Endodermal cell (in vitro differentiated cells): ENCODE measurements at regions not wholly inside any gene's neighbourhood (a gene's known extent, or its start where the extent isn't known, plus 50 kb on each side); places are given as distances from the start of the nearest gene placed in this dataset.
"Not testable (repeated sequence)": the region's sequence is repeated elsewhere in the genome, so short reads cannot be mapped to it uniquely, and the experiment has no call there.

Experiments
- DNase-seq: peaks from one replicate; pipeline ENCODE4 v3.0.0-alpha.2; 2017
- H3K27ac ChIP-seq: 2 replicates; pipeline ENCODE4 v1.5.1; 2013; ENCODE audit warnings: mild to moderate bottlenecking, low read depth, low read length, moderate library complexity
- H3K27me3 ChIP-seq: 2 replicates; pipeline ENCODE4 v1.6.1; 2013; ENCODE audit warnings: mild to moderate bottlenecking, low read length, moderate library complexity; ENCODE audit not compliant: insufficient read depth, control insufficient read depth, poor library complexity, severe bottlenecking
- H3K36me3 ChIP-seq: 2 replicates; pipeline ENCODE4 v1.7.0; 2013; ENCODE audit warnings: mild to moderate bottlenecking, low read length, moderate library complexity; ENCODE audit not compliant: control insufficient read depth, insufficient read depth
- H3K4me1 ChIP-seq: one replicate; pipeline ENCODE4 v1.7.0; 2013; ENCODE audit warnings: low read length; ENCODE audit not compliant: control insufficient read depth, insufficient read depth
- H3K4me3 ChIP-seq: 2 replicates; pipeline ENCODE4 v1.5.1; 2013; ENCODE audit warnings: mild to moderate bottlenecking, low read length, moderate library complexity
- H3K9ac ChIP-seq: 2 replicates; pipeline ENCODE4 v1.6.1; 2013; ENCODE audit warnings: mild to moderate bottlenecking, low read length, moderate library complexity; ENCODE audit not compliant: poor library complexity, severe bottlenecking; ENCODE audit errors: extremely low read depth
- H3K9me3 ChIP-seq: 2 replicates; pipeline ENCODE4 v1.6.1; 2013; ENCODE audit warnings: mild to moderate bottlenecking, low read length, moderate library complexity; ENCODE audit not compliant: control insufficient read depth
- H3K27ac Mint-ChIP-seq: 2 replicates; pipeline ENCODE4 v1.8.0; 2020; ENCODE audit warnings: mixed read lengths
- H3K27me3 Mint-ChIP-seq: 2 replicates; pipeline ENCODE4 v1.8.0; 2021; ENCODE audit warnings: mild to moderate bottlenecking, mixed read lengths; ENCODE audit not compliant: insufficient read depth
- H3K36me3 Mint-ChIP-seq: 2 replicates; pipeline ENCODE4 v1.8.0; 2020; ENCODE audit warnings: low read depth, mixed read lengths
- H3K4me1 Mint-ChIP-seq: 2 replicates; pipeline ENCODE4 v1.8.0; 2020; ENCODE audit warnings: mixed read lengths
- H3K4me3 Mint-ChIP-seq: 2 replicates; pipeline ENCODE4 v1.8.0; 2020; ENCODE audit warnings: mild to moderate bottlenecking, moderate library complexity, mixed read lengths
- H3K9me3 Mint-ChIP-seq: 2 replicates; pipeline ENCODE4 v1.8.0; 2020; ENCODE audit warnings: mild to moderate bottlenecking, mixed read lengths
- CTCF ChIP-seq: fragments of 200-600 bp; sonication (generic); conservative IDR thresholded peaks from 2 replicates; pipeline ENCODE4 v1.5.0; 2021; ENCODE audit warnings: antibody characterized with exemption, mild to moderate bottlenecking
- WGBS, 2 experiments: methylation state at CpG; one replicate each; pipeline versions ENCODE4 v1.1.5 to v1.1.7; 2013; ENCODE audit warnings: missing lambda C conversion rate in 2 of 2, mixed read lengths in 1 of 2; ENCODE audit not compliant: insufficient coverage in 1 of 2, insufficient read length in 1 of 2; 5-methylcytosine and 5-hydroxymethylcytosine counted together

DNA sequence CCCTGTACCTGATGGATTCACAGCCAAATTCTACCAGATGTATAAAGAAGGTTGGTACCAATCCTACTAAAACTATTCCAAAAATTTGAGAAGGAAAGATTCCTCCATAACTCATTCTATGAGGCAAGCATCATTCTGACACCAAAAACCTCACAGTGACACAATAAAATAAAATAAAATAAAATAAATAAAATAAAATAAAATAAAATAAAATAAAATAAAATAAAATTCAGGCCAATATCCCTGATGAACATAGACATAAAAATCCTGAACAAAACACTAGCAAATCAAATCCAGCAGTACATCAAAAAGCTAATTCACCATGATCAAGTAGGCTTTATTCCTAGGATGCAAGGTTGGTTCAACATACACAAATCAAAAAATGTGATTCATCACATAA is 108.1 kb downstream of the PROX1 start:
- not testable (repeated sequence) for H3K27me3 ChIP-seq, H3K4me1 ChIP-seq, H3K9me3 ChIP-seq, H3K36me3 Mint-ChIP-seq, H3K27ac ChIP-seq, H3K27ac Mint-ChIP-seq, H3K4me3 Mint-ChIP-seq, H3K9ac ChIP-seq, H3K4me1 Mint-ChIP-seq, H3K9me3 Mint-ChIP-seq, H3K36me3 ChIP-seq, DNase-seq, H3K27me3 Mint-ChIP-seq, H3K4me3 ChIP-seq

DNA sequence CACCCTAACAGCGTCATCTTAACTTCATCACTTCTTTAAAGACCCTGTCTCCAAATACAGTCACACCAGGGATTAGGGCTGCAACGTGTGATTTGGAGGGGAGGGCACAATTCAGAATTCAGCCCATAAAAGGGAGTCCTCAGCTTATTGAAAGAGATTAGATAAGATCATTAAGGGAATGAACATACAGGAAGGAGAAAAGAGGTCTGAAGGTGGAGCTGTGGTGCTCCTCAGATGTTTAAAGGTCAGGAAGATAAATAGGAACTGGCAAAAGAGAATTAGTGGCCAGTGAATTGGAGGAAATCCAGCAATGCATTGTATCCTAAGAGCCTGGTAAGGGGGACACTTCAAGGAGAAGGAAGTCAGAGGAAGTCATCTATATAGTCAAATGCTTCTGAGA is 113.5 kb downstream of the PROX1 start:
- Histone ChIP-seq H3K27ac (no peak overlapping the region), H3K4me3 (no peak overlapping the region), H3K27me3 (no peaks in the 10 kb centered on the region), H3K36me3 (no peaks in the 10 kb centered on the region), H3K4me1 (no peaks in the 10 kb centered on the region), H3K9ac (no peak overlapping the region), H3K9me3 (peaks cover 11% of the 10 kb centered on the region)
- H3K4me3 Mint-ChIP-seq, result no peak overlapping the region
- H3K27me3 Mint-ChIP-seq, result peaks cover 3% of the 10 kb centered on the region
- 75 to 80% methylated on average over 2 of the region's 2 CpGs for WGBS, 2 experiments
- H3K9me3 Mint-ChIP-seq, result peaks cover 4% of the 10 kb centered on the region
- H3K36me3 Mint-ChIP-seq, result no peaks in the 10 kb centered on the region
- H3K27ac Mint-ChIP-seq, result no peak overlapping the region
- peak; percentile 41 for TF ChIP-seq CTCF
- no peaks in the 10 kb centered on the region for H3K4me1 Mint-ChIP-seq
- no peak for DNase-seq

GRCh38 chr1:214101828-214102227 is 114.1 kb downstream of the PROX1 start:
- no peaks in the 10 kb centered on the region for H3K36me3 ChIP-seq
- Mint-ChIP-seq H3K27ac (no peak overlapping the region), H3K27me3 (peaks cover 2% of the 10 kb centered on the region), H3K4me1 (no peaks in the 10 kb centered on the region), H3K4me3 (no peak overlapping the region), H3K36me3 (no peaks in the 10 kb centered on the region), H3K9me3 (peaks cover 4% of the 10 kb centered on the region)
- no peak for DNase-seq
- no peaks in the 10 kb centered on the region for H3K27me3 ChIP-seq
- WGBS, 2 experiments, result 90 to 97% methylated on average over 3 of the region's 3 CpGs
- no peak overlapping the region for H3K27ac ChIP-seq
- peaks cover 11% of the 10 kb centered on the region for H3K9me3 ChIP-seq
- TF ChIP-seq CTCF, result no peak
- H3K4me3 ChIP-seq, result no peak overlapping the region
- H3K4me1 ChIP-seq, result no peaks in the 10 kb centered on the region
- H3K9ac ChIP-seq, result no peak overlapping the region

- peaks cover 4% of the 10 kb centered on the region for H3K9me3 Mint-ChIP-seq
- Histone ChIP-seq H3K9ac (no peak overlapping the region), H3K4me3 (no peak overlapping the region), H3K36me3 (no peaks in the 10 kb centered on the region), H3K4me1 (no peaks in the 10 kb centered on the region), H3K27me3 (no peaks in the 10 kb centered on the region), H3K27ac (no peak overlapping the region), H3K9me3 (peaks cover 11% of the 10 kb centered on the region)
- no peaks in the 10 kb centered on the region for H3K36me3 Mint-ChIP-seq
- H3K27ac Mint-ChIP-seq, result no peak overlapping the region
- DNase-seq, result no peak
- no peak overlapping the region for H3K4me3 Mint-ChIP-seq
- peaks cover 4% of the 10 kb centered on the region for H3K4me1 Mint-ChIP-seq
- WGBS, 2 experiments, result 78 to 83% methylated on average over 2 of the region's 2 CpGs
- peaks cover 2% of the 10 kb centered on the region for H3K27me3 Mint-ChIP-seq
- TF ChIP-seq CTCF, result no peak
Measured at GRCh38 chr1:214102907-214103306, 115.1 kb downstream of the PROX1 start.
